Stimulated activated CD4-positive, alpha-beta T cell treated with anti-CD3 and anti-CD28 coated beads, Interleukin-15, amount 100 ng/mL, for 48 hours (primary cell): ENCODE measurements at regions not wholly inside any gene's neighbourhood (a gene's known extent, or its start where the extent isn't known, plus 50 kb on each side); places are given as distances from the start of the nearest gene placed in this dataset.
"Not testable (repeated sequence)": the region's sequence is repeated elsewhere in the genome, so short reads cannot be mapped to it uniquely, and the experiment has no call there.

Source experiments
- DNase-seq, 2 donors: peaks; one replicate each; pipeline ENCODE4 v3.0.0-alpha.2; 2020; ENCODE audit warnings: low read depth in 2 of 2

DNA sequence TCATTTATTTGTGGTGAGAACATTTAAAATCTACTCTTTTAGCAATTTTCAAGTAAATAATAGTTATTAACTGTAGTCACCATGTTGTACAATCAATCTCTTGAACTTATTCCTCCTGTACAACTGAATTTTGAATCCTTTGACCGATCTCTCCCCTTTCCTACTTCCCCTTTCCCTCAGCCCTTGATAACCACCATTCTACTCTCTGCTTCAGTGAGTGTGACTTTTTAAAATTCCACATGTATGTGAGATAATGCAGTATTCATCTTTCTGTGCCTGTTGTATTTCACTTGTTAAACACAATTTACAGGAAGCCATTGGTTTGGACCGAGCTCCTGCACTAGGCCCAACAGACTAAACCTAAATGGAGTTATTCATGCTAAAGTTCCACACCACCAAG, 458.9 kb upstream of the PDE3A start:
- DNase-seq = no peak

DNA sequence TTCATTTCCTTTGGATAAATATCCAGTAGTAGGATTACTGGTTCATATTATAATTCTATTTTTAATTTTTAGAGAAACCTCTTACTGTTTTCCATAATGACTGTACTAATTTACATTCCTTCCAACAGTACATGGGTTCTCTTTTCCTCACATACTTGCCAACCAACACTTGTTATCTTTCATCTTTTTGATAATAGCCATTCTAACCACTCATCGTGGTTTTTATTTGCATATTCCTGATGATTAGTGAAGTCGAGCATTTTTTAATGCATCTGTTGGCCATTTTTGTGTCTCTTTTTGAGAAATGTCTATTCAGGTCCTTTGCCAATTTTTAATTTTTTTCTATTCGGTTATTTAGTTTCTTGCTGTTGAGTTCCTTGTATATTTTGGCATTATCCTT, 457.7 kb upstream of the PDE3A start:
- DNase-seq = no peak

DNA sequence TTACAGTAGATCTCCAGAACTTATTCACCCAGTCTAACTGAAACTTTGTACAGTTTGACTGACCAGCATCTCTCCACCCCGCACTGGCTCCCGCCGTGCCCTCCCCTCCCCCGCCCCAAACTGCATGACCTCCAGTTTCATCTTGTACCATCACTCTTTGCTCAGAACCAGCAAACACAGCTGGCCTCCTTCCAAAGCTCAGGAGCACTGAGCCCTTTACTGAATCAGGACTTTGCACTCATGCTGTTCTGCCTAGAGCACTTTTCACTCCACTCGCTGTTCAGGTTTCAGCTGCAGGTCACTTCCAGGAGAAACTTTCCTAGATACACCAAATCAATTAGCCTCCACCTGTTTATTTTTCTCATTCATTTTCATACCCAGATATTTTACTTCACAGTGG, 455.3 kb upstream of the PDE3A start:
- no peak for DNase-seq

DNA sequence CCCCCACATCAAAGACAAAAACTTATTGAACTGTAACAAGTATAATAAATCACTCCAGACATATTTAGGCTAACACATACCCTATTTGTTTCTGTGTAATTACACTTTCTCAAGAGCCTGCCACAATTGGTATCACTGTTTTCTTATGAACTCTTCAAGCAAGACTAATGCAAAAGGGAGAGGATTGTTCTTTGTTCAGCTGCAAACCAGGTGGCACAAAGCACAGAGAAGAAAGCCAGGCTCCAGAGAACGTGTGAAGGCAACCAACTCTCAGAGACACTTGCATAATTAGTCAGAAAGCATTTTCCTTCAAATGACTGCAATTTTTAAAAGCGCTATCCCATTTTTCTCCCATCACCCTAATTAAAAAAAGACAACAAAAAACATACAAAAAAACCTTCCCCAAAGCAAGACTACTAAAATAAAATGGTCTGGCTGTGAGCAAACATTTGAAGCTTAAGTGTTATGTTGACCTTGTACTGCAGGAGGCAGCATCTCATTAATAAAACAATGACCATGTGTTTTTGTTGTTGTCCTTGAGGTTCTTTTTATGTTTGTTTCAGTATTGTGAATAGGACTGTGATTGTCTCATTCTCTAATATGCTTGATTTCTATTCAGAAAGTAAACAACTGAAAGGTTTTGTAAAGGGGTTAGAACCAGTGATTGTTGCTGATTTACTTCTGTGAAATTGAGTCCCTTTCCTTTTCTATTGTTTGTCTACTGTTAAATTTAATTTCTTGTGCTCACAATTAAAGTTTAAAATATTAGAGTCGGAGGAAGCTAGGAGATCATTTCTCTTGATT, 452.7 kb upstream of the PDE3A start:
- DNase-seq = no peak

DNA sequence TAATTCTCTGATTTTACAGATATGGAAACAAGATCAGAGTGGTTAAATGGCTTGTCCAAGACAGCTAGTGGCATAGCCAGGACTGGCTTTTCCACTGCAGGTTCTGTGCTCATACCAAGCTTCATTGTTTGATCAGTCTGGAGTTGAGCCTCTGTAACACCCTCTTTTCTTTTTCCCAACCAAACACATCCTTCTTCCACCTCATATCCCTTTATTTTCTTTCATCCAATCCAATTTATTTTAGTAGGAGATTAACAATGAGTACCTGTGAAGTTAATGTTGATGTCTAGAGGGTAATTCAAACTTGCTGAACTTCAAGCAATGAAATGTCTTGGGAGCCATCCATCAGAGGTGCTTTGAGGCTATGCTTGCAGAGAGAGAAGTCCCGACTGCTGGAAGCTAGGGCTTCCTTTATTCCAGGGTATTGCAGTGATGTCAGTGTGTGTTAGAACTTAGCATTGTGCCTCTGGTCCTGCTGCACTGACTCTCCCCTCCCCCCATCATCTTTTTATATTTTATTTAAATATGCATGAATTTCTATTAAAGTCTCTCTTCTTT, 452.1 kb upstream of the PDE3A start:
- DNase-seq = no peak

DNA sequence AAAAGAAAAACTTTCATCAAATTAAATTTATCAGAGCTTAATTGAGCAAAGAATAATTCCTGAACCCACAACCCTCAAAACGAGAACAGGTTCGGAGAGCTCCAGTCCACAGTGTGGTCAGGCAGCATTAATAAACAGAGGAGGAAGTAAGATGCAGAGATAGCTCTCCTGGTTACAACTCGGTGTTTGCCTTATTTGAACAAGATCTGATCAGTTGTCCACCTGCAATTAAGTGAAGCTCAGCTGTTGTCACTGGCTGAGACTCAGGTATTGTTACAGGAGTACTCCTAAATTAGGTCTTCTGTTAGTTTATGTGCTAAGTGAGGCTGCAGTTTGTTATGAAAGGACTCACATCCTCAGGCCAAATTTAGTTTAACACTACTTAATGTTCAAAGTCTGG, 451.4 kb upstream of the PDE3A start:
- no peak for DNase-seq

DNA sequence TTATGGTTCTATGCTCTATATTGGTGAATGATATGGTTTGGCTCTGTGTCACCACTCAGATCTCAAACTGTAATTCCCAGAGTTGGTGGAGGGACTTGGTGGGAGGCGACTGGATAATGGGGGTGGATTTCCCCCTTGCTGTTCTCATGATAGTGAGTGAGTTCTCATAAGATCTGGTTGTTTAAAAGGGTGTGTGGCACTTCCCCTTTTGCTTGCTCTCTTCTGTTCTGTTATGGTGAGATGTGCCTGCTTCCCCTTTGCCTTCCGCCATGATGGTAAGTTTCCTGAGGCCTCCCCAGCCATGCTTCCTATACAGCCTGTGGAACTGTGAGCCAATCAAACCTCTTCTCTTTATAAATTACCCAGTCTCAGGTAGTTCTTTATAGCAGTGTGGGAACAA, 446.6 kb upstream of the PDE3A start:
- not testable (repeated sequence) for DNase-seq

DNA sequence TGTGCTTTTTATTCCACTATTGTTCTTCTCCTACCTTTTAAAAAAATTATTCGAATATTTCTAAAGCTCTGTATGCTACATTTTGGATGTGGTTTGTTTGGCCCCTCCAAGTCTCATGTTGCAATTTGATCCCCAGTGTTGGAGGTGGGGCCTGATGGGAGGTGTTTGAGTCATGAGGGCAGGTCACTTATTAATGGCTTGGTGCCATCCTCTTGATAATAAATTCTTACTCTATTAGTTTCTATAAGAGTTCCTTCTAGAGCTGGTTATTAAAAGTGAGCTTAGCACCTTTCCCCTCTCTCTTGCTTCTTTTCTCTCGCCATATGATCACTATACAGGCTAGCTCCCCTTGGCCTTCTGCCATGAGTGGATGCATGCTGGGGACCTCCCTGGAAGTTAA, 445.6 kb upstream of the PDE3A start:
- DNase-seq = no peak

DNA sequence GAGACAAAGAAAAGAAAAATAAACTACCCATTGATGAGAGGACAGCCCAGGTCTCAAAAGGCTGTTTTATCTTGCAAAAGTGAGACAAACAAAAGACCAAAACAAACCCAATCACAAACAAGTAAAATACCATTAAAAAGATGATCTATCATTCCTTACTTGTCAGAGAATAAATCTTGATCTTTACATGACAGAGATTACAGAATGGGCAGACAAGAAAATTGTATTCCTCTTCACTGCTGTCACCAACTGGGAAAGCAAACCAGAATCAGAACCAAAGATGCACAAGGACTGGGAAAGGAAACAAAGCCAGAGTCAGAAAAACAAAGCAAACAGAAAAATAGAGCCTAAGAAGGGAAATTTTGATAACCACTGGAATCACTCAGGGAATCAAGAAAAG, 444.0 kb upstream of the PDE3A start:
- DNase-seq = no peak

DNA sequence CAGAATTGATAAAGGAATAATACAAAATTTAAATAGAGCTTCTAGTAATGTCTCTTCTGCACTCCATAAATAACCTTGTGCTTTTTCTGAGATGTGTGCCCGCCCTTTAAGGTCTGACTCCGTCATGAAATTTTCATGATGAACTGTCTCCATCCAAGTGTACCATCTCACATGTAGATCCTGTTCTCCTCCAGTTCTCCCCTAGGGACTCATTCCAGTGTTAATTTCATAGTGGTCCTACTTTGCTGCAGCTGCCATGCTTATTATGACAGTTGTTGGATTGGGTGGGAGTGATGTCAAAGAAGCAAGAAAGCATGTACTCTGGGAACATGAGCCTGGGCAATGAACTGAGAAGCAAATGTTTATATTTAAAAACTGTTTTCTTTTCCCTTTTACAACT, 442.5 kb upstream of the PDE3A start:
- DNase-seq = no peak

DNA sequence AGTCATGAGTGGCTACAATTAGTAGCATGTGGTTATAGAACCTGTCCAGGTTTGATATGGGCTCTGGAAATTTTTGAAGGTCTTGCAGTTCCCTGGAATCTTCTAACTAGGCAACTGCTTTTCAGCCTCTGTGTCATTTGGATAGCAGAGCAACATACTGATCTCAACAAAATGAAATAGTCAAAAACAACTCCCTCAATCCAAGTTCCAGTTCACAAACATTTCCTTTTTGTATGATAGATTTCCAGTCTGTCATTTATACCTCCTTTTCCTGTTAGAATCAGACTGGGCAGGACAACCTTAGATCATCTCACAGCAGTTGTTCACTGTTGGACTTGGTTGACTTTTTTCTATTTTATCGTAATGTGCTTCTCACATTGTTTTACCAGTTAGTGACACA, 442.1 kb upstream of the PDE3A start:
- DNase-seq = no peak

DNA sequence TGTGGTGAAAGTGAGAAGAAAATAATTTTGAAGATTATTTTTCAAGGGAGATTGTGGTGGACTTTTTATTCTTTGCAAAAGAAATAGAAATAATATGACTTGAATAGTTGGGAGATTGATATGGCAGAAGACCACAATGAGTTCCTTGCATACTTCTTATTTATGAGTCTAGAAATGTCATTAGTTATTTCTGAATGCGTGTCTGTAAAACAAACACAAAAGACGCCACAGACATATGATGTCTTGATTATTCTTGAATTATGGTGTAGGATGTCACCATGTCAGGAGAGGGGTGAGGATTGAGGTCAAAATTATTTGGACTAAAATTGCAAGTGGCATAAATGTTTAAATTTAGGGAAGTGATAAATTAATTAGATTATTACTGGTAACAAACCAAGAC, 440.7 kb upstream of the PDE3A start:
- no peak for DNase-seq

DNA sequence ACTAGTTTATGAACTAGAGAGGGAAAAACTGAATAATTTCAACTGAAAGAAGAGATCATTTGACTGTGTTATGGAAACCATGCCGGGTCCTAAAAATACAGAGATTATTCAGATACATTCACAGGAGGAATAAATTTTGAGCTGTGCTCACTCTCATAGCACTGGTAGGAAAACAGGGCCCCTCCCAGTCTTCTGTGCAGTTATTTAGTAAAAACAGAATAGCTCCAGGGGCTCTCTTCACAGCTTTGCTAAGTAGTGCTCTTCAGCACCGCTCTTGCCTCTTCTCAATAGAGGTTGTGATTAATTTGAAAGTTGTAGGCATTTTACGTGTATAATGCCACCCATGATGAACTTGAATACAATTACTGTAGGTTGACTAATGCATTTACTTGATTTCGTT, 435.9 kb upstream of the PDE3A start:
- no peak for DNase-seq

DNA sequence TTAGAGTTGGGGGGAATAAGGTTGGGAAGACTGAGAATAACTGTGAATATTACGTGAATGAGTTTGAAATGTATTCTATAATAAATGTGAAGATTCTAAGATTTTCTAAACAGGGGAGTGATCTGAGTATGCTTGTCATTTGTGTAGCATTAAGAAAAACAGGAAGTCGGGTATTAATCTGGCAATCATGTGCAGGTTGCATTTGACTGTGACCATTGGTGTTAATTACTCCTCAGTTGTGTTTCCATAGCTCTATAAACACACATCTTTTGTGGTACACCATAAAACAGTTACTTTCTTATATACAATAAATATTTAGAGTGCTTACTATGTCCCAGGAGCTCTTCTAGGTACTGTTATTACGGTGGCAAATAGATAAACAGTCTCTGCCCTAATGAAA, 434.4 kb upstream of the PDE3A start:
- DNase-seq = no peak

DNA sequence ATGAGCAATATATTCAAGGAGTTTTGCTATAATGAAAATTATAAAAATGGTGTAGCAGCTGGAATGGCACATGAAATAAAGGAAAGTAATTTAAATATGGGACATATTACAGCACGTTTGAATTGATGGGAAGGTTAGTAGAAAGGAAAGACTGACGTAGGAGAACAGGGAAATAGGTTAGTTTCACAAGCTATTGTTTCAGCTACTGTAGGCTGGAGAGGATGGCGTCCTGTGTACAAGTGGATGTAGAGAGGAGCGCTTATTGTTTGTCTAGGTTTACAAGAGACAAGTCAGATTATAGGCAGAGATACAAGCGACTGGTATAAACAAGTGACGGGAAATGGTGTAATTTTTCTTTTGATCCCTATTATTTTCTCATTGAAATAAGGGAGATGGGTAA, 431.2 kb upstream of the PDE3A start:
- no peak for DNase-seq

DNA sequence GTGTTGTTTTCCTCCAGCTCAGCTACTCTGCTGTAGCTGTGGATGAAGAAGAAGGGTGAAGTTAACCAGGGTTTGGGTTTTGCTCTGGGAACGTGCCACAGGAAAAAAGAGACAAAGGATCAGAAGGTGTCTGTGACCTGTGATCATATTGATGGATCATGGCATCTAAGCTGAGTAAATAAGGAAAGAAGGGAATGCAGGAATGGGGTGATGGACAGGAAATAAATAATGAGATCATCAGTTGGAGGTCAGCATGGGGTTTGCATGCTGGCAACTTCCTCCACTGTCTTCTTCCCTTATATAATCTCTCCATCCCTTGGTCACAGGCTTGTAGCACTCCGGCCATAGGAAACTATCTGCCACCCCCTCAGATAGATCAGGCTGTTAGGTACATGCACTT, 430.3 kb upstream of the PDE3A start:
- DNase-seq = no peak

DNA sequence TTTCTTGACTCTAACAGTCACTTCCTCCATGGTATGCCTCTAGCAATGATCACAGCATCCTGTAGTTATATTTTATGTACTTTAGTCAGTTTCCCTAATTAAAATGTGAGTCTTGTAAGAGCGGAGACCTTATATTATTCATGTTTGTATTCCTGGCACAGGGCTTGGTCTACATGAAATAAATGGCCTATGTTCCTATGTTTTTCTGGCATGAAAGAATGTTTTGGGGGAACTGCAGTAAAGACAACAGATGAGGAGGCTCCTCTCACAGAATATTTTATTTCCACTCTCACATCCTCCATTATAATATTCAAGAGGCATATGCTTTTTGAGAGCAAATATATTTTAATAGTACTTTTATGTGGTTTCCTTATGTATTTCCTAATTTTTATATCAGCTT, 429.8 kb upstream of the PDE3A start:
- DNase-seq = no peak

DNA sequence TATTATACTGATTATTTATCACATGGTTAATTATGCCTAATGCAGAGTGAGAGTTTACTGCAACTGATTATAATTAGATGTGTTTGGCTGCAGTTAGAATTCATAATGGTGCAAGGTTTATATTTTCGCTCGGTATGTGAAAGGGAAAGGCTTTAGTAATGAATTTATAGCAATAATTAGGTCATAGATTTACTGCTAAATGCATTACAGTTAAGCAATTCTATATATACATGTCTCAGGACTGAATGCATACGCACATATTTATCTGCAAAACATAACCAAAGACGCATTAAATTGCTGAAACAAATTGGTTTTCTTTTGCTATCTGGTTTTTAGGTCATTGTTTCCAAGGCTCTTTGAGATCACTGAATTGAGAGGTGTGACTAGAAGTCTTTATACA, 428.1 kb upstream of the PDE3A start:
- no peak for DNase-seq

DNA sequence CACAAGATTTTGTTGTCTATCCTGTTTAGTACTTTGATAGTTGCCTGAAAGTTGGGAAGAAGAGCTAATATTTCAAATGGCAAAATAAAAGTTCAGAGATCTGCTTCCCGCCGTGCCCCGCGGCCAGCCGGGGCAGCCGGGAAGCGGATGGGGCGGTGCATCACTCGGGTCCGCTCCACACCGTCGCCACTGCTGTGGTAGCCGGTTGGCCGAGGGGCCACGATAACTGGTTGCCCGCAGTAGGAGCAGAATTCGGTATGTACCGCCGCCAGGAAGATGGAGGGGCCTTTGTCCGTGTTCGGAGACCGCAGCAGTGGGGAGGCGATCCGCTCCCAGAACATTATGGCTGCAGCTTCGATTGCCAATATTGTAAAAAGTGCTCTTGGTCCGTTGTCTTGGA, 427.2 kb upstream of the PDE3A start:
- DNase-seq = no peak

DNA sequence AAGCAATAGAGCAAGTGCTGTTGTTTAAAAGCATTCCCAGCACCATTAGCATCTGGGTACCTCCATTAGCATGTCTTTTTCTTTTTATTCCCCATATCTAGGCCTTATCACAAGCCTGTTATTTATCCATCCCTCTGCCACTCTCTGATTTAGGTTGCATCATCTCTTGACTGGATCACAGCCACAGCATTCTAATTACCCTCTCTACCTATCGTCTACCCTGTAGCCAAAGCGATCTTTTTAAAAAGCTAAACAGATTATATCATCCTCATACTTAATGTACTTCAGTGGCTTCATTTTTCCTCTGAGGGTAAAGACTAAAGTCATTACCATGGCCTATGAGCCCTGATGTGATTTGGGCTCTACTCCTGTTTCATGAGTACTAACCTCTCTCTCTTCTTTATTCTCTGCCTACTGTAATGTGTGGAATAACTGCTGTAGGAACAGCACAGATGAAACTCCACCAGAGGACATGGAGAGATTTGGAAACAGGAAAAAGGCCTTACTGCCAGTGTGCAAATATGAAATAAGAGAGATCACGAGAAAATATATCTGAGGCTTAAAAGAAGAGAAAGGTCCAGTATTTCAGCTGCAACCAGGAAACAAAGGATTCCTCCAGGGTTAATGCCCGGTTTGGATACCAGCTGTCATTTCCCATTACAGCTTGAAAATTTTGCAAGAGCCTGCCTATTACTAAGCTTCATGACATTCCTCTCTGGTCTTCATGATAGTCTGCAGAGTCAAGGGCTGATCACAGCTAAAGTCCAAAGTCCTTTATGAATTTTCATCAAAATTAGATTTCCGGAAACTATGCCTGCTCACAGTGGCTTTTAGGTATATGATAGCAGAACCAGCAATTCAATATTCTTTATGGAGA, 422.5 kb upstream of the PDE3A start:
- no peak for DNase-seq

DNA sequence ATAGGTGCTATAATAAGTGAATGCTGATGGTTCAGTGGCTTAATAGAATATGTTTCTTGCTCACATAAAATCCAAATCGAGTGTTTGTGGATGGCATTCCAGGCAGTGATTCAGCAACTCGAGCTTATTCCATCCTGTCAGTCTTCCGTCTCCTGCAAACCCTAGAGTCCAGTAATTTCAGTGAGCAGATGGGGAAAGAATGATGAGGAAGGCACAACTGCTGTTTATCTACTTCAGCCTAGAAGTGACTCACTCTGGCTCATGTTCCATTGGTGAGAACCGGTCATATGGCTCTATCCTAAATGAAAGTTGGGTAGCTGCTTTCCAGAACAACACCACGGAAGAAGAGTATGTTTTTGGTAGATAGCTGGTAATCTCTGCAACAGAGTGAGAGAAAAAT, 421.8 kb upstream of the PDE3A start:
- no peak for DNase-seq

DNA sequence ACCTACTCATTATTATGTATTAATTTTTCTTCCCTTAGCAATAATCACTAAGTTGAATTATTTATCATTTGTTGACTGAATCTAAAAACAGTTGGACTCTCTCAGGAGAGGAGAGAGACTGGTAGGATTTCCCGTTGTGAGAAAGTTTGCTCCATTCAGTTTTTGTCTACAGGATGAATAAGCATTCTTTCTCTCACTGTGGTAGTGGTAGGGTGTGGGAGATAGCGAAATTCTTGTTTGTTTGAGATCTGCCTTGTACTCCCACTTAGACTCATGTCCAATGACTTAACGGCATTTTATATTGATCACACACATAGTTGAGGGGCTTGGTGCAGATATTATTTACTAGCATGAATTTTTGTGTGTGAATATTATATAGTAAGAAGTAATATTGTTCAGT, 421.0 kb upstream of the PDE3A start:
- DNase-seq = no peak

DNA sequence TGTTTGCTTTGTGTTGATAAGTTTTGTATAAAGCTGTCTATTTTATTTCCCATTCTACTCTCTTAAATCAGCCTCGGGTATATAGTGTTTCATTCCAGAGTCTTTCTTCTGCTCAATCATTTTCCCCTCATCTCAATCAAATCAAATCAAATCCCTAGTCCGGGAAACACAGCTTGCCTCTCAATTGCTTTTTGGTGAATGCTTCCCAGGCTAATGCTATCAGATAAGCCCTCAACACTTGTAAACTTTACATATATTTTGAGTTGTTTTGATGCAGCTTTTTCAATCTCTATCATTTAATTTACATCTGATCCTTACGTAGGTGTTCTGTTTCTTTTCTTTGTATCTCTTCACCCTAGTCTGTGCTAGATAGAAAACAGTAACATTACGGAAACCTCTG, 416.7 kb upstream of the PDE3A start:
- no peak for DNase-seq
